ENCODE measurements at regions not wholly inside any gene's neighbourhood (a gene's known extent, or its start where the extent isn't known, plus 50 kb on each side); places are given as distances from the start of the nearest gene placed in this dataset.

DNA sequence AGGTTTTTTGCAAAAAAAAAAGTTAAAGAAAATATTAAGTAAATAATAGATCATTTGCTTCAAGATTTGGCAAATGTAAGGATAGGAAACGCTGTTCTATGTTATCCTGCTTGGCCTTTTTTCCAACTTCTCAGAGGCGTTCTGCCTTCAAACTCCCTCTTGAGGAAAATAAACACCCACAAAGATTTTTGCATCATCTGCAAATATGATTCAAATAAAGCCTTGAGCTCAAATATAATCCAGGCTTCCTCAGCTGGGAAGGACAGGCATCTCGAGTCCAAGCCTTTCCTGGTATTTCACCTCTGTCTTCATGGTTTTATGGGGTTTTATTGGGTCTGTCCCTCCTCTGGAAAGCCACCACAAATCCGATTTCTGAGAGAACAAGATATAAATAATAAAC, 67.7 kb upstream of the PTPN1 start:
- TF ChIP-seq TAF1 (IDR thresholded peaks at IDR 0.05; ENCODE audit: borderline replicate concordance, low read depth, low read length): no peak
- TF ChIP-seq POLR2A (IDR thresholded peaks at IDR 0.05; ENCODE audit: low read depth, low read length): no peak
- no peak for TF ChIP-seq POLR2AphosphoS5 (IDR thresholded peaks at IDR 0.05; ENCODE audit: low read depth, low read length)

Data from GM12892 (cell line).